C4-2B (cell line): ENCODE measurements at regions not wholly inside any gene's neighbourhood (a gene's known extent, or its start where the extent isn't known, plus 50 kb on each side); places are given as distances from the start of the nearest gene placed in this dataset.

Experiments used
- CTCF ChIP-seq: fragments of 450-650 bp; conservative IDR thresholded peaks from 2 replicates; pipeline ENCODE4 v1.5.1; 2017; ENCODE audit warnings: mild to moderate bottlenecking
- ZFX ChIP-seq: fragments of 450-650 bp; IDR thresholded peaks from 2 replicates; pipeline ENCODE4 v1.6.1; 2017

DNA sequence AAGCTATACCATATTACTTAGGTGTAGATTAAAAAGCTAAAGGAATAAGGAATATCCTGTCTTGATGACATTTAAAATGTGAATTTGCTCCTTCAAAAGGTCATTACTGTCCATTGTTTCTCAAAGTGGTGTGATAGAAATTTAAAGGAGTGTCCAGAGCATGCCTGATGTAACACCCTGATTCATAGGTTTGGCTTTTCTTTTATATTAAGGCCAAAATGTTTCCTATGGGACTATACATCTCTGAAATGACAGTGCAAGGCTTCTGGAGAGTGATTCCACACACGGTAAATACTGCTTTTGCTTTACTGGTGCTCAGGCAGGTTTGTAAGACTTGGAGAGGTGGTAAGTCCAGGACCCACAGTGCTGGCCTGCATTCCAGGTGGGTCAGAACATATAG lies 289.9 kb downstream of the RFC3 start:
- TF ChIP-seq ZFX (no peak), CTCF (no peak)
